CD4-positive, alpha-beta T cell (primary cell): ENCODE measurements at regions not wholly inside any gene's neighbourhood (a gene's known extent, or its start where the extent isn't known, plus 50 kb on each side); places are given as distances from the start of the nearest gene placed in this dataset.

Source experiments
- ATAC-seq: fragments of 200-7000 bp; cut with Tn5 transposase; one replicate; pipeline ENCODE4 v1.10.0; 2022; ENCODE audit warnings: mild to moderate bottlenecking; ENCODE audit not compliant: poor library complexity
- CTCF ChIA-PET: fragments of 350-600 bp; sonication (Branson Sonifier 250); formaldehyde crosslinking; loops from one replicate; lab custom pipeline; 2021; ENCODE audit warnings: antibody characterized with exemption, inconsistent platforms; lab: Charles Lee
- POLR2A ChIA-PET: fragments of 350-600 bp; sonication (Branson Sonifier 250); formaldehyde crosslinking; loops from one replicate; lab custom pipeline; 2021; ENCODE audit warnings: antibody characterized with exemption, inconsistent platforms; lab: Charles Lee
- DNase-seq, 14 experiments: peaks; one replicate each; pipeline ENCODE4 v3.0.0-alpha.2; 2013 to 2020; ENCODE audit warnings: mixed read lengths in 2 of 14
- H3K27ac ChIP-seq, 2 donors: one replicate each; pipeline versions ENCODE4 v1.5.1 to v1.7.0; 2013; ENCODE audit warnings: low read length in 2 of 2, low read depth in 1 of 2, mild to moderate bottlenecking in 1 of 2
- H3K27me3 ChIP-seq, 2 experiments: 1 replicate in 1 of 2; 2 replicates in 1 of 2; pipeline versions ENCODE4 v1.6.1 to v1.7.0; 2013; ENCODE audit warnings: low read length in 2 of 2, control low read depth in 1 of 2, mild to moderate bottlenecking in 1 of 2, moderate library complexity in 1 of 2; ENCODE audit not compliant: insufficient read depth in 2 of 2, control insufficient read depth in 1 of 2
- H3K36me3 ChIP-seq: one replicate; pipeline ENCODE4 v1.6.1; 2013; ENCODE audit warnings: low read length, control low read depth; ENCODE audit not compliant: insufficient read depth
- H3K4me1 ChIP-seq: one replicate; pipeline ENCODE4 v1.6.1; 2013; ENCODE audit warnings: low read length, control low read depth; ENCODE audit not compliant: insufficient read depth
- H3K4me3 ChIP-seq: one replicate; pipeline ENCODE4 v1.5.1; 2013; ENCODE audit warnings: mild to moderate bottlenecking, low read length, moderate library complexity
- H3K9me3 ChIP-seq, 2 experiments: 1 replicate in 1 of 2; 2 replicates in 1 of 2; pipeline versions ENCODE4 v1.6.1 to v1.7.0; 2013; ENCODE audit warnings: low read length in 2 of 2, mild to moderate bottlenecking in 2 of 2, control low read depth in 1 of 2, moderate library complexity in 1 of 2; ENCODE audit not compliant: control insufficient read depth in 1 of 2, insufficient read depth in 1 of 2
- H3K27ac Mint-ChIP-seq: one replicate; pipeline ENCODE4 v1.8.0; 2020; ENCODE audit warnings: mixed read lengths
- H3K27me3 Mint-ChIP-seq: one replicate; pipeline ENCODE4 v1.8.0; 2021; ENCODE audit warnings: mixed read lengths
- H3K36me3 Mint-ChIP-seq: one replicate; pipeline ENCODE4 v1.8.0; 2021; ENCODE audit warnings: low read depth, mixed read lengths
- H3K4me1 Mint-ChIP-seq: one replicate; pipeline ENCODE4 v1.8.0; 2021; ENCODE audit warnings: low read depth, mixed read lengths
- H3K4me3 Mint-ChIP-seq: one replicate; pipeline ENCODE4 v1.8.0; 2020; ENCODE audit warnings: mild to moderate bottlenecking, mixed read lengths
- H3K9me3 Mint-ChIP-seq: one replicate; pipeline ENCODE4 v1.8.0; 2020; ENCODE audit warnings: mixed read lengths
- CTCF ChIP-seq: fragments of 200-600 bp; IDR thresholded peaks from one replicate; pipeline ENCODE4 v1.8.0; 2022; ENCODE audit warnings: antibody characterized with exemption, mild to moderate bottlenecking
- intact Hi-C, 2 experiments: fragments of 100-400 bp; cut with DNase I in 1 of 2; cut with micrococcal nuclease in 1 of 2; formaldehyde crosslinking; loops; one replicate each; pipeline versions ENCODE4 v1.15.1 to v1.9.0; 2023 to 2025; cut with DNase I, micrococcal nuclease

DNA sequence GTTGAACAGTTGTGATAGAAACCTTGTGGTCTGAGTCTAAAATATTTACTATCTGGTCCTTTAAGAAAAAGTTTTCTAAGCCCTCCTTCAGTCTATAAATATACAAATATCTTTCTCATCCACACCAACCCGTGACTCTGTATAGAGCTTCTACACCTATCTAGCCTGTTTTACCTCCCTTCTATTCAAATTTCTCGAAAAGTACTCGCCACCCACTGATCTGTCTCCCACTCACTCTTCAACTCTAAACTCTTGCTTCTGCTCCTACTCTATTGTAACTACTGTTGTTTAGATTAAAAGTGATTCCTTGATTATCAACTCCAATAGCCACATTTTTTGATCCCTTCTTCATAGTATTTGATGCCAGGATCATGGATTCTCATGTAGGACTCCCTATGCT, 329.4 kb upstream of the MAN1A1 start:
- CTCF ChIA-PET: no interaction called here
- Histone ChIP-seq H3K9me3 (no peaks in the 10 kb centered on the region), H3K4me1 (no peaks in the 10 kb centered on the region), H3K36me3 (no peaks in the 10 kb centered on the region), H3K27me3 (no peaks in the 10 kb centered on the region), H3K4me3 (no peak overlapping the region), H3K27ac (no peak overlapping the region)
- DNase-seq: no peak
- Mint-ChIP-seq H3K4me1 (no peaks in the 10 kb centered on the region), H3K27me3 (no peaks in the 10 kb centered on the region), H3K36me3 (no peaks in the 10 kb centered on the region), H3K9me3 (no peaks in the 10 kb centered on the region), H3K4me3 (no peak overlapping the region), H3K27ac (no peak overlapping the region)
- TF ChIP-seq CTCF: no peak
- ATAC-seq: no peak
- POLR2A ChIA-PET: no interaction called here
- intact Hi-C loops: no loop called here

- no peaks in the 10 kb centered on the region for H3K36me3 Mint-ChIP-seq
- no peaks in the 10 kb centered on the region for H3K27me3 Mint-ChIP-seq
- intact Hi-C loops: no loop called here
- no peak for DNase-seq
- no peaks in the 10 kb centered on the region for H3K36me3 ChIP-seq
- no peaks in the 10 kb centered on the region for H3K27me3 ChIP-seq
- no peak overlapping the region for H3K4me3 ChIP-seq
- no peaks in the 10 kb centered on the region for H3K9me3 Mint-ChIP-seq
- ChIA-PET CTCF (no interaction called here), POLR2A (no interaction called here)
- H3K4me1 Mint-ChIP-seq: no peaks in the 10 kb centered on the region
- ATAC-seq: no peak
- H3K27ac ChIP-seq: no peak overlapping the region
- H3K4me3 Mint-ChIP-seq: no peak overlapping the region
- H3K27ac Mint-ChIP-seq: no peak overlapping the region
- no peaks in the 10 kb centered on the region for H3K4me1 ChIP-seq
- no peak for TF ChIP-seq CTCF
- H3K9me3 ChIP-seq: no peaks in the 10 kb centered on the region
These were observed 327.8 kb upstream of the MAN1A1 start for GRCh38 chr6:119677384-119677783.

DNA sequence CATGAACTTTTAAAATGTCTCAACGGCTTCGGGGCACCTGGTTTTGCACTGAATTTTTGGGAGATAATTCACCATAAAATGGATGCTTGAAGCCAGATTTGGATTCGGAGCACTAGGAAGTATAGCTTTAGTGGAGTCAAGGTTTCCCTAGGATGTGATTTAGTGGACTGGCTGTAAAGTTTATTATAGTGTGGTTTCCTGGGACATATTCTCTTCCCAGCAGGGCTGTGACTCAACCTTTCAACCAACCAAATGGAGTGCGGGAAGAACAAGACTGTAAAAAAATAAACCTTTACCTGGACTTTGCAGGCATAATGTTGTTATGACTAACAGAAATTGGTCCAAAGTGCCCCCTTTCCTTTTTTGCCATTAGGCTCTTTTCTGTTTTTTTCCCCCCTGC, 327.4 kb upstream of the MAN1A1 start:
- Mint-ChIP-seq H3K4me3 (no peak overlapping the region), H3K4me1 (no peaks in the 10 kb centered on the region), H3K36me3 (no peaks in the 10 kb centered on the region), H3K27ac (no peak overlapping the region), H3K9me3 (no peaks in the 10 kb centered on the region), H3K27me3 (no peaks in the 10 kb centered on the region)
- no peaks in the 10 kb centered on the region for H3K9me3 ChIP-seq
- POLR2A ChIA-PET: no interaction called here
- H3K27me3 ChIP-seq: no peaks in the 10 kb centered on the region
- H3K36me3 ChIP-seq: no peaks in the 10 kb centered on the region
- no peak for TF ChIP-seq CTCF
- intact Hi-C loops: no loop called here
- H3K4me1 ChIP-seq: no peaks in the 10 kb centered on the region
- DNase-seq: no peak
- ATAC-seq: no peak
- H3K27ac ChIP-seq: no peak overlapping the region
- no peak overlapping the region for H3K4me3 ChIP-seq
- CTCF ChIA-PET: no interaction called here
